ENCODE measurements at regions not wholly inside any gene's neighbourhood (a gene's known extent, or its start where the extent isn't known, plus 50 kb on each side); places are given as distances from the start of the nearest gene placed in this dataset.

DNA sequence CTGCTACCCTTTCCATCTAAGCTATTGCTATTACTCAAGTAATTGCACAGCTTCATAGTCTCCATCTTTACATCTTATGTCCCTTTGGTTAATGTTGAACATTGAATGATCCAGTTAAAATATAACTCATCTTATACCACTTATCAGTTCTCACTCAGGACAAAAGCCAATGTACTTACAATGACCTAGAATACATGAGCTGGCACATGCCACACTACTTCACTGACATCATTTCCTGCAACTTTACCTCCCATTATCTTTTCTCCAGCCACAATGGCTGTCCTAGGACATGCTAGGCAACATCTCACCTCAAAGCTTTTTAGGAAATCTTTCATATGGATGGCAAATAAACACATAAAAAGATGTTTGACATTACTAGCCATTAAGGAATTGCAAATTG, 309.2 kb downstream of the FOXG1 start:
- H3K23me2 ChIP-seq (ENCODE audit: low read depth, low read length): no peaks in the 10 kb centered on the region
- CTCF ChIA-PET (ENCODE audit: partially characterized antibody): interaction anchor here (0.6 to 1.0 kb wide), 2 partner anchors 10 to 50 kb away, joined by 3 read pairs; no protein-coding TSS in a partner anchor
- FAIRE-seq: no peak
- TF ChIP-seq BRCA1 (IDR thresholded peaks at IDR 0.05; ENCODE audit: low read depth, low read length): no peak
- TF ChIP-seq, protein P1, sequence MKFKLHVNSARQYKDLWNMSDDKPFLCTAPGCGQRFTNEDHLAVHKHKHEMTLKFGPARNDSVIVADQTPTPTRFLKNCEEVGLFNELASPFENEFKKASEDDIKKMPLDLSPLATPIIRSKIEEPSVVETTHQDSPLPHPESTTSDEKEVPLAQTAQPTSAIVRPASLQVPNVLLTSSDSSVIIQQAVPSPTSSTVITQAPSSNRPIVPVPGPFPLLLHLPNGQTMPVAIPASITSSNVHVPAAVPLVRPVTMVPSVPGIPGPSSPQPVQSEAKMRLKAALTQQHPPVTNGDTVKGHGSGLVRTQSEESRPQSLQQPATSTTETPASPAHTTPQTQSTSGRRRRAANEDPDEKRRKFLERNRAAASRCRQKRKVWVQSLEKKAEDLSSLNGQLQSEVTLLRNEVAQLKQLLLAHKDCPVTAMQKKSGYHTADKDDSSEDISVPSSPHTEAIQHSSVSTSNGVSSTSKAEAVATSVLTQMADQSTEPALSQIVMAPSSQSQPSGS (IDR thresholded peaks at IDR 0.05; ENCODE audit: low read length): no peak

More for the DNA sequence above, 309.2 kb downstream of the FOXG1 start:
- H2BK20ac ChIP-seq (ENCODE audit: low read length): no peak overlapping the region
- no peaks in the 10 kb centered on the region for H3K36me3 ChIP-seq (ENCODE audit: control insufficient read depth in 2 of 4, insufficient read depth in 4 of 4, low read length in 3 of 4)
- no peak overlapping the region for H2BK12ac ChIP-seq (ENCODE audit: low read depth, low read length)
- H2AFZ ChIP-seq (ENCODE audit: low read length): no peak overlapping the region
- H3K23ac ChIP-seq (ENCODE audit: insufficient read length): no peak overlapping the region
- no peak overlapping the region for H2BK5ac ChIP-seq (ENCODE audit: low read depth, low read length)
- H3K4me2 ChIP-seq (ENCODE audit: insufficient read depth in 1 of 2, low read depth in 2 of 2, low read length in 2 of 2): no peak overlapping the region
- no peak overlapping the region for H3K27ac ChIP-seq (ENCODE audit: low read depth, low read length)
- no peak overlapping the region for H4K91ac ChIP-seq (replicated peaks; ENCODE audit: insufficient read length, low read length)
- no peak overlapping the region for H3K9ac ChIP-seq (replicated peaks in 1 of 4; ENCODE audit: extremely low read depth in 1 of 4, low read depth in 3 of 4, low read length in 3 of 4)
- H3K27me3 ChIP-seq (replicated peaks in 1 of 4; ENCODE audit: control insufficient read depth in 3 of 4, extremely low read depth in 1 of 4, insufficient read depth in 3 of 4, low read length in 3 of 4): no peaks in the 10 kb centered on the region
- H3K4me3 ChIP-seq (ENCODE audit: extremely low read depth in 1 of 4, insufficient read depth in 2 of 4, low read depth in 3 of 4, low read length in 4 of 4): no peak overlapping the region
- POLR2A ChIA-PET (ENCODE audit: partially characterized antibody): no interaction called here
- no peak overlapping the region for H4K5ac ChIP-seq (ENCODE audit: insufficient read length, low read depth, low read length)
- no peak overlapping the region for H2AK5ac ChIP-seq (ENCODE audit: low read depth, low read length)
- H3K4me1 ChIP-seq (replicated peaks in 1 of 4; ENCODE audit: control insufficient read depth in 3 of 4, insufficient read depth in 4 of 4, low read length in 3 of 4): no peaks in the 10 kb centered on the region
- no peak for DNase-seq (ENCODE audit: low read depth in 1 of 2, low spot score in 2 of 2)
- H2BK15ac ChIP-seq (ENCODE audit: low read length): no peak overlapping the region
- no peak overlapping the region for H2BK120ac ChIP-seq (replicated peaks; ENCODE audit: low read depth, low read length)
- H3K79me2 ChIP-seq (ENCODE audit: control insufficient read depth in 1 of 2, insufficient read depth in 2 of 2, low read length in 2 of 2): no peaks in the 10 kb centered on the region
- no peak overlapping the region for H3K14ac ChIP-seq (ENCODE audit: insufficient read length)
- H3K9me3 ChIP-seq (ENCODE audit: insufficient read depth in 2 of 2, low read depth in 1 of 2, low read length in 1 of 2): 0 out of 4 replicates have a peak, but pooled peaks cover 0 to 8% of the 10 kb centered on the region in 2 experiments
- no peak overlapping the region for H3K18ac ChIP-seq (ENCODE audit: extremely low read depth, low read length)
- H3K4ac ChIP-seq (replicated peaks; ENCODE audit: insufficient read length, low read depth, low read length): no peak overlapping the region
- no peak overlapping the region for H4K8ac ChIP-seq (ENCODE audit: extremely low read depth, insufficient read depth, low read length)
- no peaks in the 10 kb centered on the region for H4K20me1 ChIP-seq (replicated peaks in 1 of 2; ENCODE audit: control insufficient read depth in 1 of 2, insufficient read depth in 2 of 2, low read length in 2 of 2)
- no peak overlapping the region for H3K56ac ChIP-seq (replicated peaks; ENCODE audit: insufficient read length, low read depth, low read length)
- H3K79me1 ChIP-seq (ENCODE audit: low read depth, low read length): no peaks in the 10 kb centered on the region
